ENCODE measurements at regions not wholly inside any gene's neighbourhood (a gene's known extent, or its start where the extent isn't known, plus 50 kb on each side); places are given as distances from the start of the nearest gene placed in this dataset.

- TF ChIP-seq, protein P1, sequence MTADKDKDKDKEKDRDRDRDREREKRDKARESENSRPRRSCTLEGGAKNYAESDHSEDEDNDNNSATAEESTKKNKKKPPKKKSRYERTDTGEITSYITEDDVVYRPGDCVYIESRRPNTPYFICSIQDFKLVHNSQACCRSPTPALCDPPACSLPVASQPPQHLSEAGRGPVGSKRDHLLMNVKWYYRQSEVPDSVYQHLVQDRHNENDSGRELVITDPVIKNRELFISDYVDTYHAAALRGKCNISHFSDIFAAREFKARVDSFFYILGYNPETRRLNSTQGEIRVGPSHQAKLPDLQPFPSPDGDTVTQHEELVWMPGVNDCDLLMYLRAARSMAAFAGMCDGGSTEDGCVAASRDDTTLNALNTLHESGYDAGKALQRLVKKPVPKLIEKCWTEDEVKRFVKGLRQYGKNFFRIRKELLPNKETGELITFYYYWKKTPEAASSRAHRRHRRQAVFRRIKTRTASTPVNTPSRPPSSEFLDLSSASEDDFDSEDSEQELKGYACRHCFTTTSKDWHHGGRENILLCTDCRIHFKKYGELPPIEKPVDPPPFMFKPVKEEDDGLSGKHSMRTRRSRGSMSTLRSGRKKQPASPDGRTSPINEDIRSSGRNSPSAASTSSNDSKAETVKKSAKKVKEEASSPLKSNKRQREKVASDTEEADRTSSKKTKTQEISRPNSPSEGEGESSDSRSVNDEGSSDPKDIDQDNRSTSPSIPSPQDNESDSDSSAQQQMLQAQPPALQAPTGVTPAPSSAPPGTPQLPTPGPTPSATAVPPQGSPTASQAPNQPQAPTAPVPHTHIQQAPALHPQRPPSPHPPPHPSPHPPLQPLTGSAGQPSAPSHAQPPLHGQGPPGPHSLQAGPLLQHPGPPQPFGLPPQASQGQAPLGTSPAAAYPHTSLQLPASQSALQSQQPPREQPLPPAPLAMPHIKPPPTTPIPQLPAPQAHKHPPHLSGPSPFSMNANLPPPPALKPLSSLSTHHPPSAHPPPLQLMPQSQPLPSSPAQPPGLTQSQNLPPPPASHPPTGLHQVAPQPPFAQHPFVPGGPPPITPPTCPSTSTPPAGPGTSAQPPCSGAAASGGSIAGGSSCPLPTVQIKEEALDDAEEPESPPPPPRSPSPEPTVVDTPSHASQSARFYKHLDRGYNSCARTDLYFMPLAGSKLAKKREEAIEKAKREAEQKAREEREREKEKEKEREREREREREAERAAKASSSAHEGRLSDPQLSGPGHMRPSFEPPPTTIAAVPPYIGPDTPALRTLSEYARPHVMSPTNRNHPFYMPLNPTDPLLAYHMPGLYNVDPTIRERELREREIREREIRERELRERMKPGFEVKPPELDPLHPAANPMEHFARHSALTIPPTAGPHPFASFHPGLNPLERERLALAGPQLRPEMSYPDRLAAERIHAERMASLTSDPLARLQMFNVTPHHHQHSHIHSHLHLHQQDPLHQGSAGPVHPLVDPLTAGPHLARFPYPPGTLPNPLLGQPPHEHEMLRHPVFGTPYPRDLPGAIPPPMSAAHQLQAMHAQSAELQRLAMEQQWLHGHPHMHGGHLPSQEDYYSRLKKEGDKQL (CRISPR knock-in tag; IDR thresholded peaks at IDR 0.05; ENCODE audit: low read depth) = no peak
- TF ChIP-seq ZMYM2 (CRISPR knock-in tag; IDR thresholded peaks at IDR 0.05) = no peak
- TF ChIP-seq ZNF670 (CRISPR knock-in tag; IDR thresholded peaks at IDR 0.05; ENCODE audit: borderline replicate concordance) = no peak
- TF ChIP-seq ZBTB40 (IDR thresholded peaks at IDR 0.05) = no peak
- no peak for TF ChIP-seq ZBTB40 (CRISPR knock-in tag; IDR thresholded peaks at IDR 0.05)
- TF ChIP-seq, protein P2, sequence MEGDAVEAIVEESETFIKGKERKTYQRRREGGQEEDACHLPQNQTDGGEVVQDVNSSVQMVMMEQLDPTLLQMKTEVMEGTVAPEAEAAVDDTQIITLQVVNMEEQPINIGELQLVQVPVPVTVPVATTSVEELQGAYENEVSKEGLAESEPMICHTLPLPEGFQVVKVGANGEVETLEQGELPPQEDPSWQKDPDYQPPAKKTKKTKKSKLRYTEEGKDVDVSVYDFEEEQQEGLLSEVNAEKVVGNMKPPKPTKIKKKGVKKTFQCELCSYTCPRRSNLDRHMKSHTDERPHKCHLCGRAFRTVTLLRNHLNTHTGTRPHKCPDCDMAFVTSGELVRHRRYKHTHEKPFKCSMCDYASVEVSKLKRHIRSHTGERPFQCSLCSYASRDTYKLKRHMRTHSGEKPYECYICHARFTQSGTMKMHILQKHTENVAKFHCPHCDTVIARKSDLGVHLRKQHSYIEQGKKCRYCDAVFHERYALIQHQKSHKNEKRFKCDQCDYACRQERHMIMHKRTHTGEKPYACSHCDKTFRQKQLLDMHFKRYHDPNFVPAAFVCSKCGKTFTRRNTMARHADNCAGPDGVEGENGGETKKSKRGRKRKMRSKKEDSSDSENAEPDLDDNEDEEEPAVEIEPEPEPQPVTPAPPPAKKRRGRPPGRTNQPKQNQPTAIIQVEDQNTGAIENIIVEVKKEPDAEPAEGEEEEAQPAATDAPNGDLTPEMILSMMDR (CRISPR knock-in tag; IDR thresholded peaks at IDR 0.05) = no peak
- TF ChIP-seq EHMT2 (IDR thresholded peaks at IDR 0.05; ENCODE audit: borderline replicate concordance, low read depth, low read length) = no peak
- no peak for TF ChIP-seq MYC (CRISPR knock-in tag; IDR thresholded peaks at IDR 0.05; ENCODE audit: borderline replicate concordance)
These were observed 1096.8 kb downstream of the LRFN5 start for GRCh38 chr14:42703501-42703900.
